Natural killer cell (primary cell): ENCODE measurements at regions not wholly inside any gene's neighbourhood (a gene's known extent, or its start where the extent isn't known, plus 50 kb on each side); places are given as distances from the start of the nearest gene placed in this dataset.

Experiments
- ATAC-seq, 3 donors: fragments of 150-1000 bp in 2 of 3; fragments of 200-7000 bp in 1 of 3; cut with Tn5 transposase; 1 replicate in 1 of 3; 2 replicates in 2 of 3; pipeline ENCODE4 v1.10.0; 2021; ENCODE audit warnings: mild to moderate bottlenecking in 2 of 3, moderate library complexity in 2 of 3
- DNase-seq, 2 donors: peaks; one replicate each; pipeline versions ENCODE4 v3.0.0 to v3.0.0-alpha.2; 2013 to 2021; ENCODE audit warnings: mixed read lengths in 1 of 2
- H3K27ac ChIP-seq: one replicate; pipeline ENCODE4 v1.5.1; 2013; ENCODE audit warnings: mild to moderate bottlenecking, low read length
- H3K27me3 ChIP-seq: one replicate; pipeline ENCODE4 v1.6.1; 2013; ENCODE audit warnings: low read length; ENCODE audit not compliant: control insufficient read depth, insufficient read depth
- H3K36me3 ChIP-seq: one replicate; pipeline ENCODE4 v1.6.1; 2013; ENCODE audit warnings: low read length; ENCODE audit not compliant: control insufficient read depth, insufficient read depth
- H3K4me1 ChIP-seq: one replicate; pipeline ENCODE4 v1.6.1; 2013; ENCODE audit warnings: low read length; ENCODE audit not compliant: control insufficient read depth, insufficient read depth
- H3K4me3 ChIP-seq: one replicate; pipeline ENCODE4 v1.5.1; 2013; ENCODE audit warnings: low read length
- H3K9me3 ChIP-seq: one replicate; pipeline ENCODE4 v1.6.1; 2013; ENCODE audit warnings: low read length; ENCODE audit not compliant: control insufficient read depth, insufficient read depth
- H3K27ac Mint-ChIP-seq, 2 donors: one replicate each; pipeline ENCODE4 v1.8.0; 2022; ENCODE audit warnings: mild to moderate bottlenecking in 2 of 2, mixed read lengths in 2 of 2, moderate library complexity in 1 of 2
- H3K27me3 Mint-ChIP-seq, 2 donors: one replicate each; pipeline ENCODE4 v1.8.0; 2022; ENCODE audit warnings: low read depth in 2 of 2, mixed read lengths in 2 of 2
- H3K36me3 Mint-ChIP-seq: one replicate; pipeline ENCODE4 v1.8.0; 2022; ENCODE audit warnings: mixed read lengths
- H3K4me1 Mint-ChIP-seq, 2 donors: one replicate each; pipeline ENCODE4 v1.8.0; 2022; ENCODE audit warnings: mixed read lengths in 2 of 2
- H3K4me3 Mint-ChIP-seq: one replicate; pipeline ENCODE4 v1.8.0; 2022; ENCODE audit warnings: mild to moderate bottlenecking, moderate library complexity, mixed read lengths
- H3K9me3 Mint-ChIP-seq, 2 donors: one replicate each; pipeline ENCODE4 v1.8.0; 2022; ENCODE audit warnings: mixed read lengths in 2 of 2
- CTCF ChIP-seq: fragments of 200-600 bp; IDR thresholded peaks from one replicate; pipeline ENCODE4 v1.8.0; 2022; ENCODE audit warnings: antibody characterized with exemption
- WGBS: methylation state at CpG from one replicate; pipeline ENCODE4 v1.1.7; 2013; ENCODE audit warnings: missing lambda C conversion rate; ENCODE audit not compliant: insufficient coverage; 5-methylcytosine and 5-hydroxymethylcytosine counted together
- intact Hi-C: fragments of 100-400 bp; cut with micrococcal nuclease; formaldehyde crosslinking; loops from one replicate; pipeline ENCODE4 v1.14.2; 2022

- H3K27ac ChIP-seq = no peak overlapping the region
- no peak for TF ChIP-seq CTCF
- H3K27me3 Mint-ChIP-seq = no peaks in the 10 kb centered on the region
- no peaks in the 10 kb centered on the region for H3K4me1 ChIP-seq
- DNase-seq (no peak), ATAC-seq (no peak)
- no peak overlapping the region for H3K4me3 ChIP-seq
- WGBS = 83% methylated on average over 2 of the region's 2 CpGs
- no peaks in the 10 kb centered on the region for H3K36me3 ChIP-seq
- H3K4me1 Mint-ChIP-seq = no peaks in the 10 kb centered on the region
- peaks cover 9% of the 10 kb centered on the region for H3K9me3 ChIP-seq
- peaks cover 25 to 39% of the 10 kb centered on the region in 2 donors for H3K9me3 Mint-ChIP-seq
- H3K4me3 Mint-ChIP-seq = no peak overlapping the region
- no peak overlapping the region for H3K27ac Mint-ChIP-seq
- peaks cover 14% of the 10 kb centered on the region for H3K36me3 Mint-ChIP-seq
- H3K27me3 ChIP-seq = no peaks in the 10 kb centered on the region
- intact Hi-C loops = no loop called here
These were observed 1078.1 kb upstream of the ADGRL2 start for GRCh38 chr1:80722611-80723010.

GRCh38 chr1:80706526-80706925 lies 1094.2 kb upstream of the ADGRL2 start:
- ATAC-seq = no peak
- H3K36me3 ChIP-seq = no peaks in the 10 kb centered on the region
- peaks cover 9 to 25% of the 10 kb centered on the region in 2 donors for H3K9me3 Mint-ChIP-seq

GRCh38 chr1:80678438-80678837 lies 1122.3 kb upstream of the ADGRL2 start:
- peaks cover 12% of the 10 kb centered on the region for H3K36me3 Mint-ChIP-seq
- intact Hi-C loops = no loop called here
- no peak overlapping the region for H3K4me3 Mint-ChIP-seq
- no peak overlapping the region for H3K4me3 ChIP-seq
- H3K4me1 ChIP-seq = no peaks in the 10 kb centered on the region
- peaks cover 20 to 27% of the 10 kb centered on the region in 2 donors for H3K9me3 Mint-ChIP-seq
- ATAC-seq (no peak), DNase-seq (no peak)
- no peak overlapping the region for H3K27ac ChIP-seq
- TF ChIP-seq CTCF = no peak
- no peaks in the 10 kb centered on the region for H3K9me3 ChIP-seq
- no peaks in the 10 kb centered on the region for H3K27me3 Mint-ChIP-seq
- no peaks in the 10 kb centered on the region for H3K36me3 ChIP-seq
- WGBS = 86% methylated on average over 5 of the region's 5 CpGs
- H3K4me1 Mint-ChIP-seq = no peaks in the 10 kb centered on the region
- no peak overlapping the region for H3K27ac Mint-ChIP-seq
- H3K27me3 ChIP-seq = no peaks in the 10 kb centered on the region

More at GRCh38 chr1:80706526-80706925, 1094.2 kb upstream of the ADGRL2 start:
- intact Hi-C loops = no loop called here
- WGBS = 64% methylated on average over 1 of the region's 1 CpG
- H3K4me3 ChIP-seq = no peak overlapping the region
- H3K36me3 Mint-ChIP-seq = peaks cover 9% of the 10 kb centered on the region
- no peaks in the 10 kb centered on the region for H3K27me3 Mint-ChIP-seq
- no peak overlapping the region for H3K27ac Mint-ChIP-seq
- no peaks in the 10 kb centered on the region for H3K27me3 ChIP-seq
- no peaks in the 10 kb centered on the region for H3K9me3 ChIP-seq
- H3K4me1 Mint-ChIP-seq = no peaks in the 10 kb centered on the region
- TF ChIP-seq CTCF = no peak
- no peak for DNase-seq
- no peak overlapping the region for H3K27ac ChIP-seq
- no peaks in the 10 kb centered on the region for H3K4me1 ChIP-seq
- no peak overlapping the region for H3K4me3 Mint-ChIP-seq

- no peaks in the 10 kb centered on the region for H3K27me3 ChIP-seq
- no peaks in the 10 kb centered on the region for H3K36me3 ChIP-seq
- H3K9me3 Mint-ChIP-seq = peaks cover 17 to 26% of the 10 kb centered on the region in 2 donors
- H3K4me1 Mint-ChIP-seq = no peaks in the 10 kb centered on the region
- H3K4me1 ChIP-seq = no peaks in the 10 kb centered on the region
- no peaks in the 10 kb centered on the region for H3K27me3 Mint-ChIP-seq
- 79% methylated on average over 3 of the region's 3 CpGs for WGBS
- no peak overlapping the region for H3K27ac ChIP-seq
- no peaks in the 10 kb centered on the region for H3K9me3 ChIP-seq
- intact Hi-C loops = no loop called here
- H3K4me3 ChIP-seq = no peak overlapping the region
- H3K4me3 Mint-ChIP-seq = no peak overlapping the region
- H3K36me3 Mint-ChIP-seq = peaks cover 6% of the 10 kb centered on the region
- no peak for ATAC-seq
- no peak for TF ChIP-seq CTCF
- no peak for DNase-seq
- no peak overlapping the region for H3K27ac Mint-ChIP-seq
These were observed 1125.3 kb upstream of the ADGRL2 start for GRCh38 chr1:80675454-80675853.
